ENCODE measurements at regions not wholly inside any gene's neighbourhood (a gene's known extent, or its start where the extent isn't known, plus 50 kb on each side); places are given as distances from the start of the nearest gene placed in this dataset.

- no peak for TF ChIP-seq POLR2A (IDR thresholded peaks at IDR 0.05)
- no peak for TF ChIP-seq CTCF (IDR thresholded peaks at IDR 0.05)
- no peak for TF ChIP-seq EP300 (IDR thresholded peaks at IDR 0.05; ENCODE audit: low read depth)
Observed at GRCh38 chr2:204261846-204262245, 283.4 kb upstream of the PARD3B start.
